ENCODE measurements at regions not wholly inside any gene's neighbourhood (a gene's known extent, or its start where the extent isn't known, plus 50 kb on each side); places are given as distances from the start of the nearest gene placed in this dataset.

- ATAC-seq = no peak
- TF ChIP-seq GLIS3 (CRISPR knock-in tag; IDR thresholded peaks at IDR 0.05) (no peak), ISL1 (CRISPR knock-in tag; IDR thresholded peaks at IDR 0.05) (no peak), TOX (CRISPR knock-in tag; IDR thresholded peaks at IDR 0.05; ENCODE audit: borderline replicate concordance) (no peak), PPARA (CRISPR knock-in tag; IDR thresholded peaks at IDR 0.05; ENCODE audit: borderline replicate concordance) (no peak), SNAI2 (CRISPR knock-in tag; IDR thresholded peaks at IDR 0.05) (no peak), ZNF565 (CRISPR knock-in tag; conservative IDR thresholded peaks at IDR 0.05; ENCODE audit: low read depth) (no peak), ESRRG (CRISPR knock-in tag; IDR thresholded peaks at IDR 0.05) (no peak), ZFP30 (CRISPR knock-in tag; IDR thresholded peaks at IDR 0.05) (no peak), RARB (CRISPR knock-in tag; IDR thresholded peaks at IDR 0.05) (no peak), OSR1 (CRISPR knock-in tag; IDR thresholded peaks at IDR 0.05) (no peak), BACH2 (CRISPR knock-in tag; IDR thresholded peaks at IDR 0.05; ENCODE audit: borderline replicate concordance) (no peak), ARNTL (CRISPR knock-in tag; IDR thresholded peaks at IDR 0.05; ENCODE audit: borderline replicate concordance, low read depth) (no peak), TSHZ2 (CRISPR knock-in tag; IDR thresholded peaks at IDR 0.05) (no peak), CSDC2 (CRISPR knock-in tag; IDR thresholded peaks at IDR 0.05) (no peak), ZFP3 (CRISPR knock-in tag; IDR thresholded peaks at IDR 0.05) (no peak), ZNF70 (CRISPR knock-in tag; IDR thresholded peaks at IDR 0.05) (no peak), PATZ1 (CRISPR knock-in tag; IDR thresholded peaks at IDR 0.05; ENCODE audit: borderline replicate concordance) (no peak), ZNF8 (CRISPR knock-in tag; IDR thresholded peaks at IDR 0.05) (no peak), ZC3H10 (CRISPR knock-in tag; IDR thresholded peaks at IDR 0.05) (no peak)
- TF ChIP-seq, protein P1, sequence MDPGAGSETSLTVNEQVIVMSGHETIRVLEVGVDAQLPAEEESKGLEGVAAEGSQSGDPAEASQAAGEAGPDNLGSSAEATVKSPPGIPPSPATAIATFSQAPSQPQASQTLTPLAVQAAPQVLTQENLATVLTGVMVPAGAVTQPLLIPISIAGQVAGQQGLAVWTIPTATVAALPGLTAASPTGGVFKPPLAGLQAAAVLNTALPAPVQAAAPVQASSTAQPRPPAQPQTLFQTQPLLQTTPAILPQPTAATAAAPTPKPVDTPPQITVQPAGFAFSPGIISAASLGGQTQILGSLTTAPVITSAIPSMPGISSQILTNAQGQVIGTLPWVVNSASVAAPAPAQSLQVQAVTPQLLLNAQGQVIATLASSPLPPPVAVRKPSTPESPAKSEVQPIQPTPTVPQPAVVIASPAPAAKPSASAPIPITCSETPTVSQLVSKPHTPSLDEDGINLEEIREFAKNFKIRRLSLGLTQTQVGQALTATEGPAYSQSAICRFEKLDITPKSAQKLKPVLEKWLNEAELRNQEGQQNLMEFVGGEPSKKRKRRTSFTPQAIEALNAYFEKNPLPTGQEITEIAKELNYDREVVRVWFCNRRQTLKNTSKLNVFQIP (CRISPR knock-in tag; IDR thresholded peaks at IDR 0.05; ENCODE audit: borderline replicate concordance, low read depth) = no peak
Measured at GRCh38 chr5:18117968-18118367, 483.7 kb downstream of the TAF11L14 start.

- TF ChIP-seq ZNF70 (CRISPR knock-in tag; IDR thresholded peaks at IDR 0.05) = no peak
- no peak for TF ChIP-seq SNAI2 (CRISPR knock-in tag; IDR thresholded peaks at IDR 0.05)
- no peak for TF ChIP-seq ZFP30 (CRISPR knock-in tag; IDR thresholded peaks at IDR 0.05)
- no peak for TF ChIP-seq TCF4 (CRISPR knock-in tag; IDR thresholded peaks at IDR 0.05; ENCODE audit: borderline replicate concordance)
- TF ChIP-seq OSR1 (CRISPR knock-in tag; IDR thresholded peaks at IDR 0.05) = no peak
- TF ChIP-seq, protein P2, sequence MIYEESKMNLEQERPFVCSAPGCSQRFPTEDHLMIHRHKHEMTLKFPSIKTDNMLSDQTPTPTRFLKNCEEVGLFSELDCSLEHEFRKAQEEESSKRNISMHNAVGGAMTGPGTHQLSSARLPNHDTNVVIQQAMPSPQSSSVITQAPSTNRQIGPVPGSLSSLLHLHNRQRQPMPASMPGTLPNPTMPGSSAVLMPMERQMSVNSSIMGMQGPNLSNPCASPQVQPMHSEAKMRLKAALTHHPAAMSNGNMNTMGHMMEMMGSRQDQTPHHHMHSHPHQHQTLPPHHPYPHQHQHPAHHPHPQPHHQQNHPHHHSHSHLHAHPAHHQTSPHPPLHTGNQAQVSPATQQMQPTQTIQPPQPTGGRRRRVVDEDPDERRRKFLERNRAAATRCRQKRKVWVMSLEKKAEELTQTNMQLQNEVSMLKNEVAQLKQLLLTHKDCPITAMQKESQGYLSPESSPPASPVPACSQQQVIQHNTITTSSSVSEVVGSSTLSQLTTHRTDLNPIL (CRISPR knock-in tag; IDR thresholded peaks at IDR 0.05; ENCODE audit: low read depth) = no peak
- TF ChIP-seq, protein P3, sequence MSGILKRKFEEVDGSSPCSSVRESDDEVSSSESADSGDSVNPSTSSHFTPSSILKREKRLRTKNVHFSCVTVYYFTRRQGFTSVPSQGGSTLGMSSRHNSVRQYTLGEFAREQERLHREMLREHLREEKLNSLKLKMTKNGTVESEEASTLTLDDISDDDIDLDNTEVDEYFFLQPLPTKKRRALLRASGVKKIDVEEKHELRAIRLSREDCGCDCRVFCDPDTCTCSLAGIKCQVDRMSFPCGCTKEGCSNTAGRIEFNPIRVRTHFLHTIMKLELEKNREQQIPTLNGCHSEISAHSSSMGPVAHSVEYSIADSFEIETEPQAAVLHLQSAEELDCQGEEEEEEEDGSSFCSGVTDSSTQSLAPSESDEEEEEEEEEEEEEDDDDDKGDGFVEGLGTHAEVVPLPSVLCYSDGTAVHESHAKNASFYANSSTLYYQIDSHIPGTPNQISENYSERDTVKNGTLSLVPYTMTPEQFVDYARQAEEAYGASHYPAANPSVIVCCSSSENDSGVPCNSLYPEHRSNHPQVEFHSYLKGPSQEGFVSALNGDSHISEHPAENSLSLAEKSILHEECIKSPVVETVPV (CRISPR knock-in tag; IDR thresholded peaks at IDR 0.05) = no peak
- TF ChIP-seq, protein P1 (CRISPR knock-in tag; IDR thresholded peaks at IDR 0.05; ENCODE audit: borderline replicate concordance, low read depth) = no peak
- no peak for TF ChIP-seq ZNF565 (CRISPR knock-in tag; conservative IDR thresholded peaks at IDR 0.05; ENCODE audit: low read depth)
- no peak for TF ChIP-seq TSHZ2 (CRISPR knock-in tag; IDR thresholded peaks at IDR 0.05)
- TF ChIP-seq ZFP3 (CRISPR knock-in tag; IDR thresholded peaks at IDR 0.05) = no peak
- TF ChIP-seq PATZ1 (CRISPR knock-in tag; IDR thresholded peaks at IDR 0.05; ENCODE audit: borderline replicate concordance) = no peak
- TF ChIP-seq ESRRG (CRISPR knock-in tag; IDR thresholded peaks at IDR 0.05) = no peak
- TF ChIP-seq CSDC2 (CRISPR knock-in tag; IDR thresholded peaks at IDR 0.05) = no peak
- TF ChIP-seq ISL1 (CRISPR knock-in tag; IDR thresholded peaks at IDR 0.05) = no peak
- TF ChIP-seq ARNTL (CRISPR knock-in tag; IDR thresholded peaks at IDR 0.05; ENCODE audit: borderline replicate concordance, low read depth) = no peak
- no peak for ATAC-seq
Measured at GRCh38 chr5:18119156-18119785, 485.0 kb downstream of the TAF11L14 start.
